GM13976 (cell line): ENCODE measurements at regions not wholly inside any gene's neighbourhood (a gene's known extent, or its start where the extent isn't known, plus 50 kb on each side); places are given as distances from the start of the nearest gene placed in this dataset.

ENCODE experiments used
- DNase-seq: peaks from one replicate; pipeline ENCODE4 v3.0.0; 2012; ENCODE audit warnings: low spot score
- in situ Hi-C: fragments of 300-500 bp; cut with MboI; formaldehyde crosslinking; loops from one replicate; pipeline ENCODE4 v1.12.0; 2022; ENCODE audit warnings: low sequenced_read_pairs, mixed read lengths, inconsistent platforms; ENCODE audit not compliant: unreplicated experiment
- TF ChIP-seq, protein P1 (sequence below): IDR thresholded peaks from 2 replicates; pipeline ENCODE4 v1.5.1; 2012; ENCODE audit warnings: borderline replicate concordance, mild to moderate bottlenecking; ENCODE audit not compliant: insufficient read depth; ENCODE audit errors: extremely low read depth, missing control alignments, control extremely low read depth

GRCh38 chr19:32168111-32168510 lies 177.3 kb upstream of the ZNF507 start:
- no peak for DNase-seq
- in situ Hi-C loops: no loop called here
- TF ChIP-seq, protein P1, sequence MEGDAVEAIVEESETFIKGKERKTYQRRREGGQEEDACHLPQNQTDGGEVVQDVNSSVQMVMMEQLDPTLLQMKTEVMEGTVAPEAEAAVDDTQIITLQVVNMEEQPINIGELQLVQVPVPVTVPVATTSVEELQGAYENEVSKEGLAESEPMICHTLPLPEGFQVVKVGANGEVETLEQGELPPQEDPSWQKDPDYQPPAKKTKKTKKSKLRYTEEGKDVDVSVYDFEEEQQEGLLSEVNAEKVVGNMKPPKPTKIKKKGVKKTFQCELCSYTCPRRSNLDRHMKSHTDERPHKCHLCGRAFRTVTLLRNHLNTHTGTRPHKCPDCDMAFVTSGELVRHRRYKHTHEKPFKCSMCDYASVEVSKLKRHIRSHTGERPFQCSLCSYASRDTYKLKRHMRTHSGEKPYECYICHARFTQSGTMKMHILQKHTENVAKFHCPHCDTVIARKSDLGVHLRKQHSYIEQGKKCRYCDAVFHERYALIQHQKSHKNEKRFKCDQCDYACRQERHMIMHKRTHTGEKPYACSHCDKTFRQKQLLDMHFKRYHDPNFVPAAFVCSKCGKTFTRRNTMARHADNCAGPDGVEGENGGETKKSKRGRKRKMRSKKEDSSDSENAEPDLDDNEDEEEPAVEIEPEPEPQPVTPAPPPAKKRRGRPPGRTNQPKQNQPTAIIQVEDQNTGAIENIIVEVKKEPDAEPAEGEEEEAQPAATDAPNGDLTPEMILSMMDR: no peak

GRCh38 chr19:32168606-32169005 lies 176.8 kb upstream of the ZNF507 start:
- in situ Hi-C loops: no loop called here
- TF ChIP-seq, protein P1: no peak
- DNase-seq: no peak

GRCh38 chr19:32171719-32172151 lies 173.7 kb upstream of the ZNF507 start:
- DNase-seq: no peak
- TF ChIP-seq, protein P1: no peak
- in situ Hi-C loops: no loop called here

DNA sequence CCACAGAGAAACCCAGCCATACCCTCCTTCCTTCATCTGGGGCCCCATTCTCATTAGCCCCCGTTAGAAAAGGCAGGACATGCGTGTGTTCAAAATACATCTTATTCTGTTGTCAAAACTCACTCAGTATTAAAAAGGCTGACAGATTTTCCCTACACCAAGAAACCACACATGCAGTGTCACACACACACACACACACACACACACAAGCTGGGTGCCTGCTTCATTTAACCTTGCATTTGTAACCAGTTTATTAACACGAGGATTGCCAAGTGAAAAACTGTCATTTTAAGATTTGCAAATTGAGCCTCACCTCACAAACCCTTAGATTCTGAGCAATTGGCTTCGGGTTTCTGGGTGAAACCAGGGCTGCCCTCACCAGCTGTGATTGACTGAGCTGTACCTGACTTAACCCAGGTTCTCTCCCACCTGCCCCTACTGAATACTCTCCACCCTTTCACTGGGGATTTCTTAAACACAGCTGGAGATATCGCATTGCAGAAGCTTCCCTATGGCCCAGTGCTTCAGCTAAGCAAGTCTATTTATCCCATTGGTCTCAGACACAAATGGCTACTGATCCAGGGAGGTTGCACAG lies 172.7 kb upstream of the ZNF507 start:
- in situ Hi-C loops: no loop called here
- TF ChIP-seq, protein P1: no peak
- no peak for DNase-seq

DNA sequence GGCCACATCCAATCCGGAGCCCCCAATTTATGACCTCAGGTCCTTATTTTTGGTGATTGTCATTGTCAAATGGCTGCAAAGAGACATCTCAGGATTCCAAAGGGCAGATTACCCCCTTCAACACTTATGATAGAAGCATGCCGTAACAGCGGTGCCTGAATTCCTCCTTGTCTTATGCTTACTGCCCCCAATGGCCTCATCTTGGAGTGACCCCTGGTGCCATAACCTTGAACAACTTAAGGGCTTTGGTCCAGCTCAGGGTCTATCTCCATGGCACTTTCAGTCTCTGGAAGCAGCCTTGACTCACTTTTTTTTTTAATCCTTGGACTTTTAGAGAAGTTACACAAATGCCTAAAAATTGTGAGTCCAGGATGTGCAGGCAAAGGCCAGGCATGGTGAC lies 171.6 kb upstream of the ZNF507 start:
- TF ChIP-seq, protein P1: no peak
- in situ Hi-C loops: no loop called here
- no peak for DNase-seq

DNA sequence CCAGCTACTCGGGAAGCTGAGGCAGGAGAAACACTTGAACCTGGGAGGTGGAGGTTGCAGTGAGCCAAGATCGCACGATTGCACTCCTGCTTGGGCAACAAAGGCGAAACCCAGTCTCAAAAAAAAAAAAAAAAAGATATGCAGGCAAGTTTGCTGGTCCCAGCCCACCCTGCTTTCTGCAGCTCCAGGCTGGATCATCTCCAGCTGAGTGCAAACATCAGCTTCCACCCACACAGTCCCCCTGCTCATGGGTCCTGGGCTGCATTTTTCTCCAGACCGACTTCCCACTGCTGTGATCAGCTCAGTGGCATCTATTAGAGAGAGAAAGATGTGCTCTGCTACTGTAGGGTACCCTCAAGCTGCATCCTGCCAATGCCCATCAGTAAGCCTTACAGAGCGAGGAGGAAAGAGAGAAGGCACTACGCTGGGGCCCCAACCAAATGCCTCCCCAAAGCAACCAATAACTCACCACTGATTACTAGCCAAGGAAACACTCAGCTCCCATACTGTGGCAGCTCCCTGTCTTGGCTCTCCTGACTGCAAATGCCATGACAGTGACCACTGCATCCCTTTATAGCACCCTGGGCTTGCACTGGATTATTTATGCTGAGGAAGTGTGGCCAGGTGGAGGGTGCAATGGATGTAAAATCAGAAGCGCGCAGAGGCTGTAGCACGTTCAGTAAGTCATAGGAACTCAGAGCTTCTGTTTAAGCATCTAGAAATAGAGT lies 170.9 kb upstream of the ZNF507 start:
- TF ChIP-seq, protein P1: no peak
- DNase-seq: no peak
- in situ Hi-C loops: no loop called here
